Erythroblast (primary cell): ENCODE measurements at regions not wholly inside any gene's neighbourhood (a gene's known extent, or its start where the extent isn't known, plus 50 kb on each side); places are given as distances from the start of the nearest gene placed in this dataset.
"Not testable (repeated sequence)": the region's sequence is repeated elsewhere in the genome, so short reads cannot be mapped to it uniquely, and the experiment has no call there.

Experiments used
- DNase-seq, 2 experiments: peaks; one replicate each; lab custom pipeline; 2025; lab: John Stamatoyannopoulos, UW
- GATA1 ChIP-seq: IDR thresholded peaks from 2 replicates; pipeline ENCODE4 v1.6.1; 2011; ENCODE audit warnings: low read depth, mild to moderate bottlenecking, control low read depth, low read length, moderate library complexity
- POLR2A ChIP-seq: IDR thresholded peaks from 2 replicates; pipeline ENCODE4 v1.6.1; 2011; ENCODE audit warnings: mild to moderate bottlenecking, low read length

DNA sequence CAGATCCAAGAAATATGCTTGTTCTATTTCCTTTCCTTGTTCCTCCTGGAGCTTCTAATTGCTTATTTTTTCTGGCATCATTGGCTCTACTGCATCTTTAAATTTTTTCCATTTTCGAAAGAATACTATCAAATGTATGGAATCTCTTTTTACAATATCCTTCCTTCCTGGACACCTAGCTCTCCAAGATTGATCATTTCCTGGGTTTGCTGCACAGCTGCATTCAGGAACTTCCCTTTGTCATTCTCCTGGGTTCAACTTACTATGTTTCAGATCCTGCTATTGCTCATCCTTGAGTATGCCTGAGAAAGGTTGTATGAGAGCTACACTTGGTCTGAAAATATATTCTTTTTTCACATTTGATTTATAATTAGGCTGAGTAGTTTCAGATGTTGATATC lies 73.7 kb upstream of the ERCC6L2 start:
- no peak for DNase-seq
- TF ChIP-seq POLR2A (no peak), GATA1 (no peak)

DNA sequence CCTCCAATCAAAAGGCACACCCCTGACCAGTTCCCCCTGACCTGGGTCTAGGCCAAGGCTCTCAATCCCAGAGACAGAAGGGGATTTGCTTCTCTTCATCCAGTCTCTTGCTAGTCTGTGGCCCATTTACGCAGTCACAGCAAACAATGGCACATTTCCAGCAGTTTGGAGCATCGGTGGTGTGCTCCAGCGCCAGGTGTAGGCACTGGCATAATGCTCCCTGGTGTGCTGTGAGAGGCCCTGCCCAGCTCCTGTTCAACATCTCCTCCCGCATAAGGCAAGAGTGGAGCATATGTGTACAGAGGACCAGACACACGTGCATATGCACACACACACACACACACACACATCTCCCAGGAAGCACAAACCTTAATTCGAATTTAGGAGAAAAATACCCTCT lies 79.5 kb upstream of the ERCC6L2 start:
- no peak for DNase-seq
- TF ChIP-seq GATA1 (no peak), POLR2A (no peak)

DNA sequence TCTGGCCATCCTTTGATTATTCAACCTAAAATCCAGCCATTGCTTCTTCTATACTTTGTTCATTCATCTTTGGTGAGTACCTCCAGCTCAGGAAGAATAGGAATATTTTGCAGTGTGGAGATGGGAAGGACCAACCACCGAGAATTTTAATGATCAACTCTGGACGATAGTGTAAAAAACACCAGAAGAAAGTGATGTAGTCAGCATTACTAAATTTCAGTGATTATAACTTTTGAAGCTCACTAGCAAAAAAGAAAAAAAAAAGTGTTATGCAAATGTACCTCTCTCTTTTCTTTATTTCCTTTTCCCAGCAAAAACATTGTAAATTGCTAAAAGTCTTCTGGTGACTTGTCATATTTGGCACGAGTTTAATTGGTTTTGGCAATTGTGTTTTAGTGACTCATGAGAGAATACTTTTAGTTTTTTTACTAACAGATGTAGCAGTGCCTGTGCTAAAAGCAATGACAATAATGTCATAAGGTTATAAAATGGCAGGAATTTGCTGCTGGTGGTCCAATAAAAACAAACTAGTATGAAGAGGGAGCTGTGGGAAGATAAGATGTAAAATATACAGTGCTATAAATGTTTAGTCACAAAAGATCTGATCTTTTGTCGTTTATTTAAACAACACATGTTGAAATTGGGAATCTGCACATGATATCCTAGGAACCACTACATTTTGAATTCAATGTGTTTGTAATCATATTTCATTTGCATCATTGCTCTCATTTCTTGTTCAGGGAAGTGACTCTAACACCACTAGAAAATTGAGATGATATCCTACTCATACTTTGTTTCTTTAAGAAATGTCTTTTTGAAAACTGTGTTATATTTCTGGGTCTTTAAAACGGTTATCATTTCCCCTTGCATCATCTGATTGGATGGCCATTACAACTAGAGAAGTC lies 81.3 kb upstream of the ERCC6L2 start:
- TF ChIP-seq POLR2A (no peak), GATA1 (no peak)
- DNase-seq = no peak

DNA sequence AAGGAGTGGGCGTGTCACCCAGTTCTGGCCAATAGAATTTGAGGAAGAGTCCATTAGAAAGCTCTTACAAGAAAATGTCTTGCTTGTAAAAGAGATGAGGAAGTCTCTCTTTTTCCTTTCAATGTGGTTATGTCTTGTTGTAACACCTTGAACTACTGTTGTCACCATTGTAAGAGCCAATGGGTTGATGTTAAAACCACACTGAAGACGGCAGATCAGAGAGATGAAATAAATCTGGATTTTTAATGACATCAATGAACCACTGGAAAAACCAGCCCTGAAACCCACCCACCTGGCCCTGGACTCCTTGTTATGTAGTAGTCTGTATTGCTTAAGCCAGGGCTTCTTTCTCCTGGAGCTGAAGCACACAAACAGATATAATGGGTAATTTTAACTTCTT lies 83.8 kb upstream of the ERCC6L2 start:
- DNase-seq = no peak
- no peak for TF ChIP-seq POLR2A
- no peak for TF ChIP-seq GATA1

DNA sequence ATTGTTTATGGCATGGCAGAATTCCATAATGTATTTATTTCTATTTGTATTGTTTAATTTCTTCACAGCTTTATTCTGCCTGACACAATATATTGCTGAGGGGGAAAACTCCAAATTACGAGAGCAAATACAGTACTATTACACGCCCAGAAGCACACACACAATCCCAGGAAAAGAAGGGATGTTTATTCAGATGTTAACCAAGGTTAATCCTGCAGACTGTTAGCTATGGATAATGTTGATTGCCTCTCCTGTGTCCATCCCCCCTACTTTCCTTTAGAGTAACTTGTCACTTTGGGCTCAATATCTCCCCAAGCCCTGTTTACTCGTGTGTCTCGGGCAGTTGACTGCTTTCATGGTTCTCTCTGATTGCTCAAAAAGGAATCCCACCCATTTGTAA lies 84.2 kb upstream of the ERCC6L2 start:
- DNase-seq = no peak
- no peak for TF ChIP-seq GATA1
- no peak for TF ChIP-seq POLR2A

DNA sequence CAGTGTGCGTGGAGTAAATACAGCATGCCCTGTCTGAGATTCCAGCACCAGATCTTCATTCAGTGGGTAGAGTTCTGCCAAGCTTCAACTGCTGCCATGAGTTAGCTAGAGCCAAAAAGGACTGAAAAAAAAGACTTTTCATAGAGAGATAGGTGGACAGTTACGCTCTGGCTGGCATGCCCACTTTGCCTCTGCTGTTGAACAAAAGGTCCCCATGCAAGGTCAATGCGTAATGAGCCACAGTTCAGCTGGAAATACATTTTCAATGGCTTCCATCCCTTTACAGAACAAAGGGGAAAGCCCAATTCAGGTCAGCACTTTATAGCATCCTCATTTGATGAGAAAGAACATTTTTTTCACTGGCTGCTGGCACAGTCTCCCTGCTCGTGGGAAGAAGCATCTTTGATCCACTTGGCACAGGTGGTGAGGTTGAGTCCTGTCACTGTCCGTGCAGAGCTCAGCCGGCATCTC lies 86.9 kb upstream of the ERCC6L2 start:
- TF ChIP-seq GATA1 = no peak
- no peak for DNase-seq

DNA sequence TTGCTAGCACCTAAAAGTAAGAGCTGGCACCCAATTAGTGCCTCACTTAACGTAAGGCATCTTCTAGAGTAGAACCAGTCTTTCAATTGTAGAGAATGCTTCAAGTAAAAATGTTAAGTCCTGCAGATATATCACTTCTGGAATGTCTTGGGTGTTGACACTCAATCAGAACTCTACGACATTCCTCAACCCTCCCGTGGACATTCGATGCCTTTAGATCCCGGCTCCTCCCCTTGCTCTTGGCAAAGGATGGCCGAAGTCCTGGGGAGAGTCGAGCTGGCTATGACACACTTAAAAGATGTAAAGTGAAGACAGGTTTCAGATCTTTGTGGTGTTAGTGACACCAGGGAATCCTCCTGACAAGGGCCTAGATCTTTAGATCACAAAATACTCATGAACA lies 87.5 kb upstream of the ERCC6L2 start:
- TF ChIP-seq GATA1 = no peak
- TF ChIP-seq POLR2A = no peak
- no peak for DNase-seq

DNA sequence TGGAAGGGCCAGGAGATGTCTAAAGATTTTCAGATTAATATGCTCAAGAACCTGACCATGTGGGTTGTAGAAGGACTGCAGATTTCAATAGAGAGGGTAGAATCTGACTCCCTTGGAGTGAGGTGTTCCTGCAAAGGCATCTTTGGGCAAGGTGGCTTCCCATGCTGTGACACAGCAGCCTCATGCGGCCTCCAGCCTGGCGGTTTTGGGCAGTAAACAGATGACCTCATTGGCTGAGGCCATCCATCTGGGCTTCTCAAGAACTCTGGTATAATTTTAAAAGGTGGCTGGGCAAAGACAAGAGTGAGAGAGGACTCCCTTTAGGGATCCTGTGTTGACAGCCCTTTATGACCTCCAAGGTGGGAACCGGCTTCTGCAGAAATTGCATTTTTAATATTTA lies 90.3 kb upstream of the ERCC6L2 start:
- no peak for DNase-seq

DNA sequence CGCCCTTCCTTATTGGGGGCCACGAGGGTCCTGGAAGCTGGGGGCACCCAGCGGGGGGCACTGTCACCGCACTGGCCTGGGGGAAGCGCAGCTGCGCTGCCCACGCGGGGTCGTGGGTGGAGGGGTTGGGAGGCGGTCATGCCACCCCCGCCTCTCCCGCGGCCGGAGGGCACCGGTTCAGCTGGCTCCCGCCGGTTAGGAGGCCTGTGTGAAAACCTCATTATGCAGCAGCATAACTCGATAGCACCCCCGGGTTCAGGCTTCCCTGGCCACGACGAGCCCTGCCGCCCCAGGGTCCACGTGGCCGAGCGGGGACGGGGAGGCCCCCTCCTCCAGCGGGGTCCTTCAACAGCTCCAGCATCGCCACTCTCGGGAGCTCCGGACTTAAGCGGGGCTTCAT lies 91.2 kb upstream of the ERCC6L2 start:
- TF ChIP-seq GATA1 = no peak
- no peak for TF ChIP-seq POLR2A
- no peak for DNase-seq

More for the DNA sequence above, 90.3 kb upstream of the ERCC6L2 start:
- TF ChIP-seq POLR2A = no peak

DNA sequence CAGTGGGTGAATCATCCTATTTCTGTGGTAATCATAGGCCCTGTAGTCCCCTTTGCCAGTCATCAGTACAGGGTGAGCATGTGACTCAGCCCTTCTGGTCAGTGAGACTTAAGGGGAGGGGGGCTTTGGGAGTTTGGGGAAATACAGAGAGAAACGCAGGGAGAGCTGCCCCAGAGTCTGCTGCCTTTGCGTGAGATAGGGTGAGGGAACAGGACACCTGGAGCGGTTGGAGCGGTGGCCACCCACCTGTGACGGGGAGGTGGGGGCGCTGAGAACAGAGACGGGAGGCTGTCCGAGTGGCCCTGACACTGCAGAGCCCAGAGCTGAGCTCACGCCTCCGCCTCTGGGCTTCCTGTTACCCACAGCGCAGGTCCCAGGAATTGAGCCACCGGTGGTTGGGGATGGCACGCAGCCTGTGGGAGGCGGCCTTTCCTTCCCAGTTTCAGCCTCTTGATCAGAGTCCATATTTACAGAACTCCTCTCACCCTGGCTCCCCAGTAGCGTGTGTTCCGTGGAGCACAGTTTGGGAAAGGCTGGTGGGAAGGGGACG lies 92.0 kb upstream of the ERCC6L2 start:
- no peak for TF ChIP-seq GATA1
- TF ChIP-seq POLR2A = no peak
- DNase-seq = no peak

DNA sequence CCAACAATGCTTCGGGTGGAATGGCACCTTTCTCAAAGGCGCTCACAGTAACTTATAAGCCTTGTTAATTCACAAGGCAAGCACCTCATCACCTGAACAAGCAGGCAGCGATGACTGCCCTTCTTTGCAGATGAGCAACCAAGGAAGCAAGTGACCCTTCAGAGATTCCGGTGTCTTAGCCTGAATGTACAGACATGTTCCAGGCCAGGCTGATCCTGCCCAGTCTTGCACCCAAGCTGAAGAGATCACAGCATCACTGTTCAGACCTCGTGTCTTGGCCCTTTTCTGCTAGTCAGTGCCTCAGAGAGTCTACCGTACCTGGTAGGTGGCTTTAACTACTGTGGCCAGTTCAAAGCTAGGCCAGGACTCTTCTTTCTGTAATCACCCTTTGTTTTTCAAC lies 94.7 kb upstream of the ERCC6L2 start:
- DNase-seq = no peak

DNA sequence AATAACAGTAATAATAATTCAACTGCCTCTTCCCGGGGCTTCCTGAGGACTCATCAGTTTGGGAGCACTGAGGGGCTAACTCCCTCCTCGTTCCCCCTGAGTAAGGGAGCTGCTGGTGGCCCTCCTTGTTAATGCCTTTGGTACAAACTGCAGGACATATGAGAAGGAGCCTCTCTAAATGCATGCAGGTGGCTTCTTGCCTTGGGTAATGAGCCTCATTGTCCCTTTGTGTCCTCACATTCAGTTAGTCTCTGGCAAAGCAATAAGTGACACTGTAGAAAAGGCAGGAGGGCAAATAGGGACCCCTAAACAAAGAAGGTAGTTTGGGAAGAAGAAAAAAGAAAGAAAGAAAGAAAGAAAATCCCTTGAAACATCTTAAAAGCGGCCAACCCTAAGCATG lies 95.4 kb upstream of the ERCC6L2 start:
- no peak for DNase-seq
- no peak for TF ChIP-seq GATA1
- TF ChIP-seq POLR2A = no peak

More for the DNA sequence above, 94.7 kb upstream of the ERCC6L2 start:
- no peak for TF ChIP-seq GATA1
- no peak for TF ChIP-seq POLR2A

DNA sequence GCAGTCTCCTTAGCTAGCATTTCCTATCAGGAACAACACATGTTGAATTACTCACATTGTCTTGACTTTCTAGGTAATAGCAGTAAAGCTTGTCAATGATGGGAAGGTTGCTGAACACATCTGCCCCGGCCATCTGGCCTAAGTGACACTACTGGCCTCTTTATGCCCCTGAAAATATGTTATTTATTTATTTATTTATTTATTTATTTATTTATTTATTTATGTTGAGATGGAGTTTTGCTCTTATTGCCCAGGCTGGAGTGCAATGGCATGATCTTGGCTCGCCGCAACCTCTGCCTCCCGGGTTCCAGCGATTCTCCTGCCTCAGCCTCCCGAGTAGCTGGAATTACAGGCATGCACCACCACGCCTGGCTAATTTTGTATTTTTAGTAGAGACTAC lies 95.9 kb upstream of the ERCC6L2 start:
- DNase-seq = not testable (repeated sequence)

DNA sequence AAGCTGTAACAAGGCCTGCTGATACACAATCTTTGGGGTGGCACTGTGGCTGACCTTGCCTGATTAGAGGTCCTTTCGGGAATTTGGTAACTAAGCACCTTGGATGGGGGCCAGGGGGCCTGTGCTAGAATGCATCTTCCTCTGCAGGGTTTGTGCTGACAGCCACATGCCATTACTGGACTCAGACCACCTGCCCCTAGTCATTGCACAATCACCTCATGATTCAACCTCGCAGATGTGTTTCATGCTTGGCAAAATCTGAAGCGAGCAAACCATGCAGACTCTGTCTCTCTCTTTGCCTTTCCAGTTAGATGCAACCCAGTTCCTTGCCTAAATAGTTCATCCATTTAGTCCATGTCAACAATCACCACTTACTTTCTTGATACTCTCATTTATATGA lies 96.5 kb upstream of the ERCC6L2 start:
- no peak for DNase-seq
- TF ChIP-seq GATA1 (no peak), POLR2A (no peak)

DNA sequence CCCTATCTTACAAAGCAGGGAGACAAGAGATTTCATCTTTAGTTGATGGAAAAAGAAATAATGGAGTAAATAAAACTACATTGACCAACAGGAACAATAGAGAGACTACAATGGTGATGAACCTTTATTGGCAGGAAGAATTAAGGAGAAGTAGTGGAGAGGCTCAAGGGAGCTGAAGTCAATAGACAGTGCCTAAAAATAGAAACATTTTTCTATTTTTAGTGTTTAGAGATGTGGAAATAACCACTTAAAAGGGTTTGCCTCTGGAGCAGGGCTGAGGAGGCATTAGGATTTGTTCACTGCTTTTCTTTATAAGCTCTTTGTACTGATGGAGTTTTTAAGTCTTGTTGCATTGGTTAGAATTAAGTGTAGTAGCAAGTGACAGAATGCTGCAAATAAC lies 98.4 kb upstream of the ERCC6L2 start:
- TF ChIP-seq GATA1 = no peak
- TF ChIP-seq POLR2A = no peak
- no peak for DNase-seq
